Activated CD4-positive, alpha-beta T cell treated with anti-CD3 and anti-CD28 coated beads, Interleukin-2, Interleukin-6, amounts not matched to agents 100 ng/mL and 50 ng/mL, durations not matched to agents 16 hours and 8 hours (primary cell): ENCODE measurements at regions not wholly inside any gene's neighbourhood (a gene's known extent, or its start where the extent isn't known, plus 50 kb on each side); places are given as distances from the start of the nearest gene placed in this dataset.

Experiments used
- DNase-seq: peaks from one replicate; pipeline ENCODE4 v3.0.0-alpha.2; 2020

- DNase-seq, result no peak
Measured at GRCh38 chr2:6301426-6301825, 564.3 kb downstream of the CMPK2 start.

GRCh38 chr2:6308986-6309385 lies 556.7 kb downstream of the CMPK2 start:
- no peak for DNase-seq

- DNase-seq, result no peak
Measured at GRCh38 chr2:6309415-6310255, 556.1 kb downstream of the CMPK2 start.

- no peak for DNase-seq
Measured at GRCh38 chr2:6310256-6311215, 555.2 kb downstream of the CMPK2 start.

DNA sequence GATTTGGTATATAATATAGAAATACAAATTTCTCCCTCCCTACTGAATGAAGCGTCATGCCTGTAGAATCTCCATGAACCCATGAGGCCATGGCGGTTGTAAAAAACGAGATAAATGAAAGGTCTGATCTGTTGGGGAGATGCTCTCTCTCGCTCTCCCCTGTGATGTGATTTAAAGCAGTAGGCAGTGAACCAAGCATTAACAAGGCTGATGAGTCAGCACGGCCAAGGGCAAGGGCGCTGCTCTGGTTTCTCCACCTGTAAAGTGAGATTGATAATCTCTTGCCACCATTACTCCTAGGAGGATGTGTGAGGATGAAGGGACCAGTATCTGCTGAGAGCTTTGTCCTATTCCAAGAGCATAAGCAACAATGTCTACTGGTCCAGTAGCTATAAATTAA lies 553.3 kb downstream of the CMPK2 start:
- DNase-seq, result no peak

GRCh38 chr2:6314218-6314960 lies 551.3 kb downstream of the CMPK2 start:
- no peak for DNase-seq

GRCh38 chr2:6325616-6326015 lies 540.1 kb downstream of the CMPK2 start:
- no peak for DNase-seq

DNA sequence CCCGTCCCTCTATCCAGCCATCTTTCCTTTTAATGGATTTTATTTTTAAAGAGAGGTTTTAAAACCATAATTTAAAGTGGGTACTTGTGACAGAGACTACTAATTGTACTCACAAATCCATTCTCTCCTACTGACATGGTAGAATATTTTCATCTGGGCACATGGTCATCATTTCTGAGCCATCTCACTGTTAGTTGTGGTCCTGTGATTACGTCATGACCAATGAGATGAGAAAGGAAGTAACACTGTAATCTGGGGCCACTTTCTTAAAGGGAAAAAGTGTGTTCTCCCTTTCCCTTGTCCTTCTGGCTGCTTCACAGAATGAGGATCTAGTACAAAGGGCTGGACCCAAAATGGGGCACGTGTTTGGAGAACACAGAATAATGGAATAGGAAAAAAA lies 538.7 kb downstream of the CMPK2 start:
- DNase-seq, result no peak

DNA sequence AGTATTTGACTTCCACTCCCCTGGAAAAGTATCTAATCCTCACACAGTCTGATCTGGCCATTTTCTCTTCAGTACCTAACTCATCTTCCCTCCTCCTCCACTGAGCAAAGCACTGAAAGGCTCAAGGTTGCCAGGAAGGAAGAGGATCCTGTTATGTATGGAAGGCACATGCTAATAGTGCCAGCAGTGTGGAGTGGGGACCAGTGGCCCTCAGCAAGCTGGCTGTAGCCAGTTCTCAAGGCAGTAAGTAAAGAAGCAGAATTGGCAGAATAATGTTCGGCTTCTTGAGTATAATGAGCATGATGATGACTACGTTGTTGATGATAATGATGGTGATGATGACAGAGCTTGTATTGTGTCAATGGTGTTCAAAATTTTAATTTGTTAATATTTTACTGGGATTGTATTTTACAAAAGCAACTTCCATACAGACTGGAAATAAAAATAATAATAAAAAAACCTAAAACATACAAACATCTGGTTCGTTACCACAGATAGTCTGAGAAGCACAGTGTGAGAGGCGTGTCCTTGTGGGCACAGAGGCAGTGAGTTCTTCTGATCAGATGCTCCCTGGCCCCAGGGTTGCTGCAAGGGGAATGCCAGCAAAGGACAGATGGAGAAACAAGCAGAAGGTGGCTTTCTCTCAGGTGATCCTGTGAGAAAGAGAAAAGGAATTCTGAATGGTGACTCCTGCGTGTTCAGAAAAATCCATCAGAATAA lies 528.8 kb downstream of the CMPK2 start:
- DNase-seq, result no peak

DNA sequence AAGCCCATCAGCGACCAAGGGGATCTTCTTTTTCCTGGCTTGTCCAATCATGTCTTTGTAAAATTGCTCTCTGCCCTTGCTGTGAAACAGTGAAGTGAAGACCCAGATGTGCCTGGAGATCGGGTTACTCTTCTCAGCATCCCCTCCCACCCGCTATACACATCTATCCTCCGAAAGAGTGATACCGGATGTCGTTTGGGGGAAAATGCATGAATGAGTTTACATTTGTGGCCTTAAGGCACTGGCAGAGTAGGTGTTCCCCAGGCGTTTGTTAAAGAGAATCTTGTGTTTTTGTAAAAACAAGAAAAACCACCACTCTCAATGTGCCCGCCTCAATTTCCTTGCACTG lies 528.3 kb downstream of the CMPK2 start:
- no peak for DNase-seq

DNA sequence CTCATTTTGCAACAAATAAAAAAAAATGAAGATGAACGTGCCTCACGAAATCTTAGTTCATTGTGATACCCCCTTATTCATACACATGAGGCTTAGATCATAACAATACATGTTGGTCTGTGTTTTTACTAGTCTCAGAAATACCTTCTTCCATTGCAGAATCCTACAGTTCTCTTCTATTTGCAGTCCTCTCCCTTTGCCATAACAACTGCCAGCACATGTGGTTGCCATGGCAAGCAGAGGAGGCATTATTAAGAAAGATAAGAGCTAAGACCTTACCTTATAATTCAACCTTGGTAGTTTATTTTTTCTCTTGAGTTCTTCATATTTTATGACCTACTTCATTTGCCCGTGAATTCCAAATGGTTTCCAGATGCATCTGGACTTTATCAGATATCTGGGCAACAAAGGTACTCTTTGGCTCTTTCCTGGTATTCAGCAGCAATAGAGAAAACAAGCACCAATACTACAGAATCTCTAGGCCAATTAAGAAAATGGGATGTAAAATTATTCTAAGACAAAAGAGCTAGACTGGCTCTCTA lies 524.0 kb downstream of the CMPK2 start:
- DNase-seq, result no peak

DNA sequence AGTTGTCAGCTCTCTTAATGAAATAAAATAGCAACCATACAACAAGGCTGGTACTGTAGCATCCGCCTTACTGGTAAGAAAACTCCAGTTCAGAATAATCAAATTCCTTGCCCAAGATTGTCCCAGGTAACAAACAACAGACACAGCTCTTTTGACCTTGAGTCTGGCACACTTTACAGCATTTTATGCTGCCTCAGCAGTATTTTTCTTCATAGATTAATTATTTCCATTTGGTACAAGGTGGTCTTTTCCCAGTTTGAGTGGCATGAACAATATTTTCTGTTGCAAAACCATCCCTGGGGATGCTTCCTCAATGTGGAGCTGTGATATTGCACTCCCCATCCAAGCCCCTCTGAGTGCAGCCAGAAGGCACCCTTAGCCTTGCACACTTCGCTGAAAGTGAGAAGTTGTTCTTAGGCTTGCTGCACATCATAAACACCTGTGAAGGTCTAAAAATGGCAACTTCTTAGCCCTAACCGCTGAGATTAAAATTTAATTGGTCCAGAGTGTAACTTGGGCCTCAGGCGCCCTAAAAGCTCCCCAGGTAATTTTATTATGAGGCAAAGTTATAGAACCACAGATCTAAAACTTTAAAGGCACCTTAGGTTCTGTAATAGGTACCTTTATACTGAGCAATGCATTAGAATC lies 523.3 kb downstream of the CMPK2 start:
- no peak for DNase-seq

- DNase-seq, result no peak
Measured at GRCh38 chr2:6343076-6343475, 522.6 kb downstream of the CMPK2 start.

- DNase-seq, result no peak
Measured at GRCh38 chr2:6352247-6352646, 513.5 kb downstream of the CMPK2 start.

GRCh38 chr2:6352906-6353515 lies 512.7 kb downstream of the CMPK2 start:
- no peak for DNase-seq

DNA sequence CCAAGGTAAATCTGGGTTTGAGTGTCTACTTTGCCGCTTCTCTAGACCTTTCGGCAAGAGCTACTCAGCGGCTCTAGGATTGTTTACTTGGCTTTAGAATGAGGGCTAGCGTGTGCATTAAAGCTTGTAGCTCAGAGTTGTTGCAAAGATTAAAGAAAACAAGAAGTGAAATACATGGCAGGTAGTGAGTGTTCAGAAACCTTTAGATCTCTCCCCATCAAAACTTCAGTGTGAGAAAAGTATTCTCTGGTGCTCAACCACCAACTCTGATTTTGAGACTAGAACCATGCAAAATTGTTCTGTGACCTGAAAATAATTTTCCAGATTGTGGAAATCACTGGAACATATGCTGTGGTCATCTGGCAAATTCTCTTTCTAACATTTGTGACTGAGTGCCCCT lies 512.0 kb downstream of the CMPK2 start:
- no peak for DNase-seq

- DNase-seq, result no peak
Measured at GRCh38 chr2:6354546-6354945, 511.2 kb downstream of the CMPK2 start.

DNA sequence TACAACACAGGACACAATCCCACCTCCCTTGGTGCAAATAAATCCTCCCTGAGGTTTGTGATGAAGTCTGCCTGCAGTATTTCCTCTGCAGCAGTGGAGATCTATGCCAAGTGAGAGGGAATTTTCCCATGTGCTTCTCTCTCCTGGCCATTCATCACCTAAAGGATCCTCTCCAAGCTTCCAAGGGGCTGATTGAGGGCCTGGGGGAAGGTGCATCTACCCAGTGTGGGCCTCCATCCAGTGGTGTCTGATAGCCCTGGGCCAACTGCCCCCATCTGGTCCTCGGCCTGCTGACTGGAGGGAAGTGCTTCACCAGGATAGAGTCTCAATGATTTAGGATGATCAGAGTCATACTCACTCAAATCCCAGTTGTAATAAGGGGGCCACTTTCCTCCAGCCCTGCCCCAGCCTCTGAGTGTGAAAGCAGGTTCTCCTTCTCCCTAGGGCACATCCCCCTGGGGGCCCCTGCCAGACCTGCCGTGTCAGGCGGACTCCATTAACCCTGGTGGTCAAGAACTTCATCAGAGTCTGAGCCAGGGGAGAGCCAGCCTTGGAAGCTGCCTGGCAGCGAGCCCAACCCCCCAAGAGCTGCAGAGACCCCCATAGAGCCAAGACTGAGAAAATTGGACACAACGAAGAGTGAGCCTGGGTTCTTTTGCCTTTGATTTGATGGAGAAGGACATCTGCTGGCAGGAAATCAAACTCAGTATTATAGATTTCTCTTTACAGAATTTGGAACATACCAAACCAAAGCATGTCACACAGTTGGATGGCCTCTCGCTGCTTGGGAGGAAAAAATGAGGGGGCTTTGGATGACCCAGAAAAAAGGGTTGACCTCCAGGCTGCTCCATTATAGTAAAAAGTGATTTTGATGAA lies 509.6 kb downstream of the CMPK2 start:
- no peak for DNase-seq

DNA sequence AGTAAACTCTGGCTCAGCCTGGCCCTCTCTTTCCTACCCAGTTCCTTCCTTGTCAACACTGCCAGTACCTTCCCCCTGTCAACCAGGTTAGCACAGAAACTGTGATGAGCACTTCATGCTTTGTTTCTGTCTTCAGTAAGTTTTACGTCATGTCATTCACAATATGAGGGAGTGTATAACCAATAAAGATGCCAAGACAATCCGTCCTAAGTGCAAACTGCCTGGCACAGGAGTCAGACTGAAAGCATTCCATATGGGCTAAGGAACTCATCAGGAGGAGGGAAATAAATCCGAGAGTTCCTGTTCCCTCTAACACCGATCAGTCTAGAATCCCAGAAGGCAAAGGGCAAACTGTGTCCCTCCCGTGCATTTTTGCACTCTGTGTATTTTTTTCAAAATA lies 507.2 kb downstream of the CMPK2 start:
- no peak for DNase-seq

DNA sequence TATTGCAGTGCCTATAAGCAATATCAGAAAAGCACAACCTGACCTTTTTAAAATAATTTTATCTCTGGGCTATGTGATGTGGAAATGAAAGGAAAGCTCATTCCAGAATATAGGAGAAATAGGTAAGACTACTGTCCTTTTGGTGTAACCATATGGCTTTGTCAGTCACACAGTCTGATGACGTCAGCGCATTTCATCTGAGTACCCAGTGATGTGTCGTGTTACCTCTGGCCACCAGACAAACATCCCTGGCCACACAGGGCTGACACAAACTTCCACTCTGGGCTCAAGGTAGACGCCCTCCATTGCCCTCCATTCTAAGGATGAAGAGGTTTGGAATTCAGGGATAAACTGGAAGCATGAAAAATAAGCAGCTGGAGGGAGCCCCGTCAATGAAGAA lies 506.7 kb downstream of the CMPK2 start:
- no peak for DNase-seq
